GM20431 (cell line): ENCODE measurements at regions not wholly inside any gene's neighbourhood (a gene's known extent, or its start where the extent isn't known, plus 50 kb on each side); places are given as distances from the start of the nearest gene placed in this dataset.

Experiments
- in situ Hi-C: fragments of 300-500 bp; cut with MseI, MboI; formaldehyde crosslinking; loops from one replicate; pipeline ENCODE4 v1.15.0; 2020; ENCODE audit warnings: low sequenced_read_pairs; ENCODE audit not compliant: unreplicated experiment

- in situ Hi-C loops = no loop called here
Measured at GRCh38 chr5:159824188-159825161, 91.8 kb upstream of the ADRA1B start.

GRCh38 chr5:159825551-159826051, 90.7 kb upstream of the ADRA1B start:
- in situ Hi-C loops = no loop called here

DNA sequence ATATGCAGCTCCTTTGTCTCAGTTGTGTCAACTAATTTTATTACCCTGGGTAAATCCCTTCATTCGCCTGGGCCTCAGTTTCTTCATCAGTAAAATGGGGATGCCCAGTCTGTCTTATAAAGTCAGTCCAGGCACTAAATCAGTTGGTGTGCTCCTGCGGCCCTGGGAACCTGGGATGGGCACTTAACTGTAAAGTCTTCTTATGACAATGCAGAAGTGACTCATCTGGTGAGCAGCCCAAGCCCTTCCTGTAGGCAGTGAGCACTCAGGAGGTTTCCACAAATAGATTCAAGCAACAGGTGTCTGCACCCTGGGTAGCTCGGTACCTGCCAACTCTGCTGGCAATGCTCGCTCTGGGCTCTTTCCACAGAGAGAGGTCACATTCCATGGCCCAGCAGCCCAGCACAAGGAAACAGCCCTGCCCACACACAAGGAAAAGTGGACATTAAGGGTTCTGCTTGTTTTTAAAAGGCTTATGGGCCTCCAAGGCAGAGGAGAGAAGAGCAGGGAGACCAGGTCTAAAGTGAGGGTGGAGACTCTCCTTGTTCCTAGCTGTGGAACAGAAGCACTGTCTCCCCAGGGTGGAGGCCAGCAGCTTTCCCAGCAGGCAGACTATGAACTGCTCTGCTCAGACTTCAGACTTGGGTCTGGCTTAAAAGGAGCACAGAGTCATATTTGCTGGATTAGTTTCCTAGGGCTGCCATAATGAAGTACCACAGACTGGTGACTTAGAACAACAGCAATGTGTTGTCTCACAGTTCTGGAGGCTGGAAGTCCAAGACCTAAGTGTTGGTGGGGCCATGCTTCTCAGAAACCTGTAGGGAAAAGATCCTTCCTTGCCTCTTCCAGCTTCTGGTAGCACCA, 89.7 kb upstream of the ADRA1B start:
- in situ Hi-C loops = no loop called here

DNA sequence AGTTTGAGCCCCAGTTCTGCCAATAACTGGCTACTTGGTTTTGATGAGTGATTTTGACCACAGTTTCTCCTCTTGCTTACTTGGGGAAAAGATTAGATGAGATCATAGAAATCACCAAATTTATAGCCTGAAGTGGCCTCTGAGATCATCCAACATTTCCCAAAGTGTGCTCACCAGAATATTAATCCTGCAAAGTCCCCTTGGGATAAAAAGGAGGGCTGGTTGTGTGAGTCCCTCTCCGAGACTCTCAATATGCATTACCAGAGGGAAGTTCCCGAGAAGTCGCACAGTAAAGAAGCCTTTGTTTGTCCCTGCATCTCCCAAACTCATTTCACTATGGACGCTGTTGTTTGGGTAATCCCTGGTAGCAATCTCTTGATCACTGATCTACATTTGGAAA, 88.4 kb upstream of the ADRA1B start:
- in situ Hi-C loops = no loop called here

DNA sequence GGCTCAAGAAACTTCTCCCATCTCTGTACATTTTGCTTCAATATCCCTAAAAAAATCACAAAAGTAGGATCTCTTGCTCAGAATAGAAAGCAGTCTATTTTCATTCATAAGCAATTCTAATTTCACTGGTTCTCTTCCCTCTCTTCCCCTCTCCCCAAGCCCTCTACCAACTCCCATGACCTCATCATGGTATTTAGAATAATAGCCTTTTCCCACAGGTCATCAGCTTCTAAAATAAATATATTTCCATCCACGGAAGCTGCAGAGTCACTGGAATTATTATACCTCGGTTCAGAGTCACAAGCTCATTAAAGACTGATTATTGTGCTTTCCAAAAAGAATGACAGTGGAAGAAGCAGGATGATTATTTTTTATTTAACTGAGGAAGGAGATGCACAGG, 84.2 kb upstream of the ADRA1B start:
- in situ Hi-C loops = no loop called here

- in situ Hi-C loops = no loop called here
Measured at GRCh38 chr5:159833088-159833487, 83.2 kb upstream of the ADRA1B start.

DNA sequence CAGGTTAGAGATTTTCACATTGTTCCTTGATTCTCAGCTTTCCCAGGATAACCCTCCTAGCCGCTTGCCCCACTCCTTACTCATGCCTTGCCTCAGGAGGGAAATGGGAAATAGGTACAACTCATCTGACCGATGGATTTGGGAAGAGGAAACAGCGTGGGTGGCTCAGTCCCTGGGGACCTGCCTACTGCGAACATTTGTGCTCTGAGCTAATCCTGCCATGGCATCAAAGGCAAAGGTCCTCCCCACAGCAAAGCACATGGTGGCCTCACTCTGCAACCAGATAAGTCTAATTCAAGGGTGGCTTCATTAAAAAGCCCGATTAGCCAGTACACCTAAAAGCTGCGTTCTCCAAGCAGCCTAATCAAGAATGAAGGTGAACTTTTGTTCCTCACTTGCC, 82.4 kb upstream of the ADRA1B start:
- in situ Hi-C loops = no loop called here

- in situ Hi-C loops = no loop called here
Measured at GRCh38 chr5:159835548-159835947, 80.7 kb upstream of the ADRA1B start.

DNA sequence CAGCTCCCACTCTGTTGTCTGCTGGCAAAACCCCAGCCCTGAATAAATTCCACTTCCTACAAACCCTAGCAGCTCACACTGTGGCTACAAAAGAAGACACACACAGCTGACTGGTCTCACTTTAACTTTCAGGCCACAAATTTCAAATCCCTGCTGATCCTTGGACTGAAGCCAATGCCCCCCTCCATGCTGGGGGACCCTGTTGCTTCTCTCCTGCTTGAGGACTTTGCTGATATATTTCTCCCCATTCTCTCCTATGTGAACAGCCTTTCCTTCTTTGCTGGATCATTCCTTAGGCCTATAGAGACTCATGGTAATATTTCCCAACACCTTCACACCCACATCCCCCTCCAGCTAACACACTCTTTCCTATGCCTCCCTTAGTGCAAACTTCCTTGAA, 79.6 kb upstream of the ADRA1B start:
- in situ Hi-C loops = no loop called here

GRCh38 chr5:159837860-159838259, 78.4 kb upstream of the ADRA1B start:
- in situ Hi-C loops = no loop called here

DNA sequence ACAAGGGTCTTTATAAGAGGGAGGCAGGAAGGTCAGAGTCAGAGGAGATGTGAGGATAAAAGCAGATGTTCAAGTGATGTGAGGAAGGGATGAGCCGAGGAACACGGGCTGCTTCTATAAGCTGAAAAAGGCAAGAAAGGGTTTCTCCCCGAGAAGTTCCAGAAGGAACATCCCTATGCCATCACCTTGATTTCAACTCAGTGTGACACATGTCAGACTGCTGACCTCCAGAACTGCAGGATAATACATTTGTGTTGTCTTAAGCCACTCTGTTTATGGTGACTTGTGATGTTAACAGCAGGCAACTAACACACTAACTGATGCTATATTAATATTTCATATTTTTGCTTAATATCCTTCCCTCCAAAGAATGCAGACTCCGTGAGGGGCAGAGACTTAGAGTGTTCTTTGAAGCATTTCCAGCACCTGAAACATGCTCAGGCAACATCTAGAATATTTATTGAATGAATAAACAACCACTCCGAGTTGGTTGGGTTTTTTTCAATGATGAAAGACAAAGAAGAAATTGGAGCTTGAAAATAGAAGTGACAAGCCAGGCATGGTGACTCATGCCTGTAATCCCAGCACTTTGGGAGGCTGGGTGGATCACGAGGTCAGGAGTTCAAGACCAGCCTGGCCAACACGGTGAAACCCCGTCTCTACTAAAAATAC, 77.6 kb upstream of the ADRA1B start:
- in situ Hi-C loops = no loop called here

- in situ Hi-C loops = no loop called here
Measured at GRCh38 chr5:159844267-159845121, 71.8 kb upstream of the ADRA1B start.

DNA sequence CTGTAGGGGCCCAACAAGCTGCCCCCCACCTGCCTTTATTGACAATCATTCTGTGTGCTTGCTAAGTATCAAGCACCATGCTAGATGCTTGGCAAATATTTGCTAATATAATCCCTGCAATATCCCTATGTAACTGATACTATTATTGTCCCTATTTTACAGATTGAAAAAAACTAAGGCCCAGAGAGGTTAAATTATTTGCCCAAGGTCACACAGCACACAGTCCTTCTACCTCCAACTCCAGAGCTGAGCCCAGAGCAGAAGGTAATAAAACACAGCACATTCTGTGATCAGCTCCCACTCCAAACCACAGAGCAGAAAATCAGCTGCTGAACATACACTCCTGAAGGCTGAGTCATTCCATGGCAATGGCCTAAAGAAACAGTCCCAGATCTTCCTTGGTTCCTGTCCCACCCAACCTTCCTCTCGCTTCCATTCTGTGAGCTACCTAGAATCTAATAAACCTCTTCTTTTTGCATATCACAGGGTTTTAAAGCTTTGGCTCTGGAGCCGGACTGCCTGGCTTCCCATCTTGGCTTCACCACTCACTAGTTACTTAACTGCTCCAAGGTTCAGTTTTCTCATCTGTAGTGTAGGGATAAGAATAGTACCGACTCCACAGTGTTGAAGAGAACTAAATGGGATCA, 66.7 kb upstream of the ADRA1B start:
- in situ Hi-C loops = no loop called here

DNA sequence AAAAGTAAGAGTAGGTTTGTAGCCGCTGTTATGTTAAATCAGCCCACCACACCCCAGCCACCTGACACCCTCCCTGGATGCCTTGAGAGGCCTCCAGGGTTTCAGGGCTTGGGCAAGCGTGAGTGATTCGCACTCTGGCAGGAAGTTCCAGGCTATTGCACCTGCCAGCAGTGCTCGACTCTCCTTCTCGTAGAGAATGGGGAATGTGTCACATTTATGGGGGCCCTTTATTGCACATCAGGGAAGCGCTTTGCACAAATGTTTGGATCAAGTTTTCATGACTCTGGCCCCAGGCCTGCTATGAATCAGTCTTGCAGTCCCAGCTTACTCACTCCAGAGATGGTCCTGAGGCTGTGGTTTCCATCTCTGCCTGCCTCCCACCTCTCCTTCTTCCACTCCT, 66.1 kb upstream of the ADRA1B start:
- in situ Hi-C loops = no loop called here

- in situ Hi-C loops = no loop called here
Measured at GRCh38 chr5:159851053-159851452, 65.2 kb upstream of the ADRA1B start.

DNA sequence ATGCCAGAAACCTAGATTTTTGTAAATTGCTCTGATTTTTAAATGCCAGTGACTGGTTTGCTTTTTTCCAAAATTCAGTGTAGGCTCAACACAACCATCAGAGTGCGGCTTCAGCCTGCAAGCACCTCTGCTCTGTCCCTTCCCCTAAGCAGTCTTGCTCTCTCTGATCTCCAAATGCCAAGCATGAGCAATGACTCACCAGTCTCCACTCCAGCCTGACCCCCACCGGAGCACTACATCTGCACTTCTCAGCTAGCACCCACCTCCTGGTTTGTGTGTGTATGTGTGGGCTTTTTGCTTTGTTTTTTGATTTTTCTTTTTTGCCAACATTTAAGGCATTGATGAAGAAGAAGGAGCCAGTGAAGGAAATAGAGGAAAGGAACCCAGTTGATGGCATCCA, 61.4 kb upstream of the ADRA1B start:
- in situ Hi-C loops = no loop called here

GRCh38 chr5:159855476-159856191, 60.6 kb upstream of the ADRA1B start:
- in situ Hi-C loops = no loop called here

GRCh38 chr5:159858871-159859270, 57.4 kb upstream of the ADRA1B start:
- in situ Hi-C loops = no loop called here
